GM21423 (cell line): ENCODE measurements at regions not wholly inside any gene's neighbourhood (a gene's known extent, or its start where the extent isn't known, plus 50 kb on each side); places are given as distances from the start of the nearest gene placed in this dataset.
"Not testable (repeated sequence)": the region's sequence is repeated elsewhere in the genome, so short reads cannot be mapped to it uniquely, and the experiment has no call there.

Source experiments
- ATAC-seq: cut with Tn5 transposase; IDR thresholded peaks from one replicate; pipeline ENCODE4 v1.9.1; 2021; ENCODE audit warnings: mild to moderate bottlenecking, moderate library complexity; ENCODE audit not compliant: unreplicated experiment

DNA sequence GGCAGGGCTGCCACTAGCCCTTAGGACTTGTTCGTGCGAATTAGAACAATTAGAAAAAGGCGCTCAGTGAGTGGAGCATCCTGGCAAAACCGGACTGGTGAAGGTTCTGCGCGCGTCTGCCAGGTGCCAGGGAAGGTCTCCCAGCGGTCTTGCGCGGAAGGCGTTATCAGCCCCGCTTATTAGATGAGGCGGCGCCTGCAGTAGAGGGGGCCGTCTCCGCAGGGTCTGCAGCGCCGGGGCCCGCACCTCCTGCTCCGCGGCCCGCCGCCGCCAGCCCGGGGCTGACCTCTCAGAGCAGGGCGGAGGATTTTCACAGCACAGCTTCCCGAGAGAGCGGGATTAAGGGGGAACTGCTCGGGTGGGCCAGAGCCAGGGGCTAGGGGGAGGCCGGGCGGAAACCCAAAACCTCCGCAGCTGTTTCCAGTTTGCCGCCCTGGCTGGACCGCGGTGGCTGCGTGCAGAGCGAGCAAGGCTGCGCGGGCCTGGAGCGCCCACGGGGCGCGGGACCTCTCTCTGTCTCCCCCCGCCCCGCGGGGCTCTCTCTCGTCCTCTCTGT lies 155.2 kb downstream of the FOXD2 start:
- no peak for ATAC-seq

- ATAC-seq = no peak
Observed at GRCh38 chr1:47593598-47594285, 155.9 kb downstream of the FOXD2 start.

DNA sequence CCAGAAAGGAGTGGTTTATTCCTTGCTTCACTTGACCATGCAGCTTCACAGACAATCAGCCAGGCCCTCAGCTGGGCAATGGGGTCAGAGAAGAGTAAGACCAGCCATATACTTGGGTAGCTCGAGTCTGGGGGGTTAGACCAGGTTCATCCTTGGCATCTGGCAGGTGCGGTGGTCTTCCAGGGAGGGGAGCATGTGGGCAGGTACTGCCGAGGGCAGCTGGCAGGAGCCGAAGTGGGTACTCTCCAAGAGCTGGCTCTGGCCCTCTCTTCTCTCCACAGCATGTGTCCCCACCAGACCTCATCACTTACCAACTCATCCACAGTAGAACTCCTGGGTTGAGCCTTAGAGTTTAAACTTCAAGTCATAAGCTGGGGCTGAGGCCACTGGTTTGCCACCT lies 156.8 kb downstream of the FOXD2 start:
- ATAC-seq = no peak

DNA sequence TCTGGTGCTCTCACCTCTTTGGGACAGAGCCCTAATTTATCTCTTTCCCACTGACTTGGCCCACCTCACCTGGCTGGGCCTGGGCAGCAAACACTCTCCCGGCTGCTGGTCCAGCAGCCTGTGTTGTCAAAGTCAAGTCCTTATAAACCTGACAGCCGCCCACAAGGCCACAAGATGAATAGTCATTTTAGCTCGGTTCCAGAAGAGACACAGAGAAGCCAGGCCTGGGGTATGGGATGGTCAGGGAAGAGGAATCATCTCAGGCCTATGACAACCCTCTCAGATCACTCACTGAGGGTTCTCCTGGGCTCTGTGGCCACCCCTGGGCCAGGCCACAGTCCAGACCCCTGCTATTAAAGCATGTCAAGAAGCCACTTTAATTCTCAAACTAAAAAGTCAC lies 158.5 kb downstream of the FOXD2 start:
- no peak for ATAC-seq

GRCh38 chr1:47598357-47598756 lies 160.5 kb downstream of the FOXD2 start:
- no peak for ATAC-seq

DNA sequence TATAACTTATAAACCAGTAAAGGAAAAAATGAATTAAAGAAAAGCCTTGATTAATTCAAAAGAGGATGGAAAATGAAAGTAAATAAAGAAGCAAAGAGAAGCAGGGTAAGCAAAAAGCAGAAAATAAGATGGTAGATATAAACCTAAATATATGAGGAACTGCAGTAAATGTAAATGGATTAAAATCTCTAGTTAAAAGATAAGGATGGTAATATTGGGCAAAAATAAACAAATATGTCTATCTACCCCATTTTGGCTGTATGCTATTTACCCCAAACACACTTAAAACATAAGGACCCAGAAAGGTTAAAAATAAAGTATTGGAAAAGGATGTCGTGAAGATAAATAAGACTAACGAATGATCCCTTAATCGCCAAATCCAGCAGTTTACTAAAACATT lies 161.9 kb downstream of the FOXD2 start:
- no peak for ATAC-seq

GRCh38 chr1:47602491-47602890 lies 164.6 kb downstream of the FOXD2 start:
- ATAC-seq = not testable (repeated sequence)

DNA sequence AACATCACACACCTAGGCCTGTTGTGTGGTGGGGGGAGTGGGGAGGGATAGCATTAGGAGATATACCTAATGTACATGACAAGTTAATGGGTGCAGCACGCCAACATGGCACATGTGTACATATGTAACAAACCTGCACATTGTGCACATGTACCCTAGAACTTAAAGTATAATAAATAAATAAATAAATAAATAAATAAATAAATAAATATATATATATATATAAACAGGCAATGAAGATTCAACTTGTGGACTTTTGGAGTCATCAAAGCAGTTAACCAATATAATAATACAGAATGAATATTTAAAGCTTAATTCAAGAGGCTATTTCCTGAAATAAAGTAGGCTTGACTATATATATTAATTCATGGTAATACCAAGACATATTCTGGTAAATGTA lies 167.0 kb downstream of the FOXD2 start:
- not testable (repeated sequence) for ATAC-seq

DNA sequence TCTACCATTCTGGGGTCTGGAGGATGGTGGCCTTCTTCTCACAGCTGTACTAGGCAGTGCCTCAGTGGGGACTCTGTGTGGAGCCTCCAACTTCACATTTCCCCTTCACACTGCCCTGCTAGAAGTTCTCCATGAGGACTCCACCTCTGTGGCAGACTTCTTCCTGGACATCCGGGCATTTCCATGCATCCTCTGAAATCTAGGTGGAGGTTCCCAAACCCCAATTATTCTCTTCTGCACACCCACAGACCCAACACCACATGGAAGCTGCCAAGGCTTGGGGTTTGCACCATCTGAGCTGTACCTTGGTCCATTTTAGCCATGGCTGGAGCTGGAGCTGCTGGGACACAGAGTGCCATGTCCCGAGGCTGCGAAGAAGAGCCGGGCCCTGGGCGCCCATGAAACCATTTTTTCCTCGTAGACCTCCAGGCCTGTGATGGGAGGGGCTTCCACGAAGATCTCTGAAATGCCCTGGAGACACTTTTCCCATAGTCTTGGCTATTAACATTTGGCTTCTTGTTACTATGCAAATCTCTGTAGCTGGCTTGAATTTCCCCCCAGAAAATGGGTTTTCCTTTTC lies 170.5 kb downstream of the FOXD2 start:
- ATAC-seq = no peak

DNA sequence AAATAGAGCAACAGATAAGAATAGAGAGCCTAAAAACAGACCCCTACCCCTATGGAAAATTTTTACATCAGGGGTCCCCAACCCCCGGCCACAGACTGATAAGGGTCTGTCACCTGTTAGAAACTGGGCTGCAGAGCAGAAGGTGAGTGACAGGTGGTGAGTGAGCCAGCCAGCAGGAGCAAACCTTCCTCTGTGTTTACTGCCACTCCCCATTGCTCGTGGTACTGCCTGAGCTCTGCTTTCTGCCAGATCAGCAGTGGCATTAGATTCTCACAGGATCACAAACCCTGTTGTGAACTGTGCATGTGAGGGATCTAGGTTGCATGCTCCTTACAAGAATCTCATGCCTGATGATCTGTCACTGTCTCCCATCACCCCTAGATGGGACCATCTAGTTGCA lies 174.1 kb downstream of the FOXD2 start:
- ATAC-seq = no peak

DNA sequence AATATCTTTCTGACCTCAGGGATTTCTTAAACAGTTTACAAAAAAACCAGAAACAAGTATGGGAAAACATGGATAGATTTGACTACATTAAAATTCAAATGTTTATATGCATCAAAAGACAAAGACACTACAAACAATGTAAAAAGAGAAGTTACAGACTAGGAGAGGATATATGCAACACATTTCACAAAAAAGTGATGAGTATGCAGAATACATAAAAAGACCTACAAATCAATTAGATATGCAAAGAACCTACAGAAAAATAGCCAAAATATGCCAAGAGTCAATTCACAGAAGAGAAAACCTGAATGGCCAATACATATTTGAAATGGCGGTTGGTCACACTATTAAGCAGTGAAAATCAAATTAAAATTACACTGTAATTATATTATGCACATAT lies 175.0 kb downstream of the FOXD2 start:
- ATAC-seq = no peak

- ATAC-seq = no peak
Observed at GRCh38 chr1:47616036-47616435, 178.2 kb downstream of the FOXD2 start.

DNA sequence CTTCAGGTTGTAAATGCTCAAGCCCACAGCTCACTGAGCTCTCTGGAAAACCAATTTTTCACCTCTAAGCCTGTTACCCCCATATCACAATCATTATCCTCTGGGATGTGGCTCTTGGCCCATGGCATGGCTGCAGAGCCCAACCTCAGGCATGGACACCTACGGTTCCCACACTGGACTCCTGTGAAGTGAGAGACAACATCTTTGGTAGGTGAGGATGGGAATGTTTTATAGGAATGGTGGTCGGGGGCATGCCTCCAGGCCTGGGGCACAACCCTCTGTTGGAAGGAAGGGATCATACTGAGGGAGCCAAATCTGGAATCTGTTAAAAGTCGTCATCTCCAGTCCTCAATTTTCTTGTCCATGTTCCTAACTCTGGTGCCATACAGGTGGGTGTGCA lies 179.1 kb downstream of the FOXD2 start:
- no peak for ATAC-seq

- no peak for ATAC-seq
Observed at GRCh38 chr1:47617381-47618221, 179.8 kb downstream of the FOXD2 start.

DNA sequence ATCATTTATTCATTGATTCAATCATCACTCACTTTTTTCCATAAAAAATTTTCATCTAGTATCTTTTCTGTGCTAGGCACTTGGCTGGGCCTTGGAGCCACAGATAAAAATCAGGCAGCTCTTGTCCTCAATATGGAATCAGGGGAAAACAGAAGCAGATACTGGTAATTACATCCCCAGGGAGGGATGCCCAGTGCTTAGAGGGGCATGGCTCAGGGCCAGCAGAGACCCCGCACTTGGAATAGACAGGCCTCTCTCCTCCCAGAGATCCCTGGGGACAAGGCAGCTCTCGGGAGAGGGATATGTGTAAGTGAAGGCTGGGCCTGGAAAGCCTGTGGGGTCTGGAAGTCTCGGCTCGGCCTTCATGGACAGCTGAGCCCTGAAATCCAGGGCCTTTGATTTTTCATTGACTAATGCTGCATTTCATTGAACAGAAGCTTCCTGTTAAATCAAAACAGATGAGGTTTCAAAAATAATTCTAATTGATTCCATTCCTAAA lies 180.4 kb downstream of the FOXD2 start:
- ATAC-seq = no peak

DNA sequence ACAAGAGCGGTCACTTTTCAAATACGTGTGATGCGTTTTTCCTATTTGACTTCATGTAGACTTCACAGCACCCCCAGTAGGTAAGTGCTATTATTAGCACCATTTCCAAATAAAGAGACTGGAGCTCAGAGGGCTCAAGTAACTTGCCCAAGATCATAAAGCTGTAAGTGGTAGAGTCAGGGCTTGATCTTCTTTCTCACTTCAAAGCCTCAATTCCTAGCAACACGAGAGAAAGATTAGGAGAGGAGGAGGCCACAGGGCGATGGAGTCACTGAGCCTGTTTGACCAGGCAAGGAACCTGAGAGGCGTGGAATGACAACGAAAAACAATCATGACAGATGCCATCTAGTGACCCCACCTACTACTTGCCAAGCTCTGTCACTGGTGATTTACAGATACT lies 181.0 kb downstream of the FOXD2 start:
- ATAC-seq = no peak

DNA sequence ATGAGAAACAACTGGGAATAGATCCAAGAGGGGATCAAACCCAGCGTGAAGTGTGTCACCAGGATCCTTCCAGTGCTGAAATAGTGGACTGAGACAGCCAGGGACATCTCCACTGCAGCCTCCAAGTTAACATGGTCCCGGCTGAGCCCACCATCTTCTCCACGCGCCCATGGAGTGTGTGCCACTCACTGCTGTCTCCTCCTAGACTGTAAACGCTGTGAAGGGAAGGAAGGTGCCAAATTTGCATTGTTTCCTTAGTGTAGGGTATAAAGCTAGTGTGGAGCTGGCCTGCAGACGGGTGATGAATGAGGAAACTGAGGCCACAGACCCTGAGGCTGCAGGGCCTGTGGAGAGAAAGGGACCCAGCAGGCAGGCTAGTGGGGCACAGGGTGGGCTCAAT lies 183.6 kb downstream of the FOXD2 start:
- ATAC-seq = no peak

GRCh38 chr1:47621977-47622376 lies 184.1 kb downstream of the FOXD2 start:
- no peak for ATAC-seq

GRCh38 chr1:47622776-47623556 lies 185.1 kb downstream of the FOXD2 start:
- no peak for ATAC-seq

DNA sequence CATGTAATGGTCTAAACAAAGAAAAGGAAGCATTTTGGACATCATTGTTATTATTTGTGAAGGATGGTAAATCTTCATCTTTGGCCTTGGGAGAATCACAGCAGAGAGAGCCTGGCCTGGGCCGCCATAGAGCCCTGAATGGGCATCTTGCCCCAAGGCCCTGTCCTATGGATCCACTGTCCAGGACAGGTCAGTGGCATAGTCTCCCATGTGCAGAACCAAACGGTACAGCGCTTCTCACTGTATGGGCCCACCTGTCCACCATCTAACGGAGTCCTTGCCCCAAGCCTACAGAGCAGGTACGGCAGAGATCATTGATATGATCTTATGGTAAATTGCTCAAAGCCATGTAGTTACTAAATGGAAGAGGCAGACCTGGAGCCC lies 185.7 kb downstream of the FOXD2 start:
- ATAC-seq = no peak

DNA sequence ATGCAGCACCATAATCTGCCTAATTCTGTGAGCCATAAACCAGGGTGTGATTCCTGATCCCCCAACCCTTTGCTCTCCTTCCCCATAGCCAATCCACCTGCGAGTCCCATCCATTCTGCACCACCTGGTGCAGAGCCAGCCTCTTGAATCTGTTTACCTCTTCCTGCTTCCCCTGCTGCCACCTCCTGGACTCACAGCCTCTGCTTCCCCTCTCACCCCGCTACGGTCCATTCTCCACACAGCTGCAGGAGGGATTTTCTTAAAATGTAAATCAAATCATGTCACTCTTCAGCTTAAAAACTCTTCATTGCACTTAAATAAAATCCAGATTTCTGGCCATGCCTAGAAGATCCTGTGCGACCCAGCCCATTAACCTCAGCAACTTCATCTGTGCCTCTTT lies 186.7 kb downstream of the FOXD2 start:
- ATAC-seq = no peak
